LNCaP clone FGC (cell line): ENCODE measurements at regions not wholly inside any gene's neighbourhood (a gene's known extent, or its start where the extent isn't known, plus 50 kb on each side); places are given as distances from the start of the nearest gene placed in this dataset.

ENCODE experiments used
- DNase-seq: peaks from one replicate; pipeline ENCODE4 v3.0.0-alpha.2; 2011; ENCODE audit warnings: low read depth
- H3K4me3 ChIP-seq: 2 replicates; pipeline ENCODE4 v1.5.1; 2011; ENCODE audit warnings: mild to moderate bottlenecking, low read depth, low read length, control low read depth
- TF ChIP-seq, protein P1 (sequence below): IDR thresholded peaks from 2 replicates; pipeline ENCODE4 v1.5.1; 2012; ENCODE audit warnings: mild to moderate bottlenecking; ENCODE audit not compliant: control insufficient read depth, insufficient read depth; ENCODE audit errors: extremely low read depth

DNA sequence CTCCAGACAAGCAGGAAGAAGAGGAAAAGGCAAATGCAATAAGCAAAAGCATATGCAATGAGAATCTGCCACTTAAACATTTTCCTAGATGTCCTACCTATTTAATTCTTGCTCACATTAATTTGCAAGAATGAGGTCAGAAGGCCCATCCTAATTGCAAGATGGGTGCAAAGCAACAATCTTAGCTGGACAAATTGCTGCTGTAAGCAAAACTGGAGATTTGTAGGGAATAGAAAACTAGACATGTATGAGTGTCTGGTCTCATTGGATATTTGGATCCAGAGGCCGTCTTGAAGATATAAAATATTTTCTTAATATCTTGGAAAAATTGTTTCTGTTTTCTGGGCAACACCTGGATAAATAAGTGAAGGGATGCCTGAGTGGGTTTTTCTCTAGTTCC is 150.1 kb upstream of the PGR start:
- H3K4me3 ChIP-seq, result no peak overlapping the region
- TF ChIP-seq, protein P1, sequence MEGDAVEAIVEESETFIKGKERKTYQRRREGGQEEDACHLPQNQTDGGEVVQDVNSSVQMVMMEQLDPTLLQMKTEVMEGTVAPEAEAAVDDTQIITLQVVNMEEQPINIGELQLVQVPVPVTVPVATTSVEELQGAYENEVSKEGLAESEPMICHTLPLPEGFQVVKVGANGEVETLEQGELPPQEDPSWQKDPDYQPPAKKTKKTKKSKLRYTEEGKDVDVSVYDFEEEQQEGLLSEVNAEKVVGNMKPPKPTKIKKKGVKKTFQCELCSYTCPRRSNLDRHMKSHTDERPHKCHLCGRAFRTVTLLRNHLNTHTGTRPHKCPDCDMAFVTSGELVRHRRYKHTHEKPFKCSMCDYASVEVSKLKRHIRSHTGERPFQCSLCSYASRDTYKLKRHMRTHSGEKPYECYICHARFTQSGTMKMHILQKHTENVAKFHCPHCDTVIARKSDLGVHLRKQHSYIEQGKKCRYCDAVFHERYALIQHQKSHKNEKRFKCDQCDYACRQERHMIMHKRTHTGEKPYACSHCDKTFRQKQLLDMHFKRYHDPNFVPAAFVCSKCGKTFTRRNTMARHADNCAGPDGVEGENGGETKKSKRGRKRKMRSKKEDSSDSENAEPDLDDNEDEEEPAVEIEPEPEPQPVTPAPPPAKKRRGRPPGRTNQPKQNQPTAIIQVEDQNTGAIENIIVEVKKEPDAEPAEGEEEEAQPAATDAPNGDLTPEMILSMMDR, result no peak
- no peak for DNase-seq

DNA sequence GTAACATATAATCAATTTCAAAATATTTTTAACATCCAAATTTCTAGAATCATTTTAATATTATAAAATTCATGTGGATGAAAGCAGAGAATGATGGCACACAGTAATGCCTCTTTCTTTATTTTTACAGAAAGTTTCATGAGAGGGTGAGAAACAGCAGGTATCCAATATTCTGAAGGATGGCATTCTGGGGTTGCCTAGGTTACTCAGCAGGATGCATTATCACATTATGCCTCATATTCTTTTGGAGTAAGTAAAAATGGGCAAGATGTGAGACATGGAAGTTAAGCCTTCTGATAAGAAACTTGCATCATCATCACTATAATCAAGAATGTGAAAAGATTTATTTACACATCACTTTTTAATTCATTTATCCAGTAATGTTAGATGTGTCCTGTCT is 148.7 kb upstream of the PGR start:
- DNase-seq, result no peak
- TF ChIP-seq, protein P1, result no peak
- H3K4me3 ChIP-seq, result no peak overlapping the region

DNA sequence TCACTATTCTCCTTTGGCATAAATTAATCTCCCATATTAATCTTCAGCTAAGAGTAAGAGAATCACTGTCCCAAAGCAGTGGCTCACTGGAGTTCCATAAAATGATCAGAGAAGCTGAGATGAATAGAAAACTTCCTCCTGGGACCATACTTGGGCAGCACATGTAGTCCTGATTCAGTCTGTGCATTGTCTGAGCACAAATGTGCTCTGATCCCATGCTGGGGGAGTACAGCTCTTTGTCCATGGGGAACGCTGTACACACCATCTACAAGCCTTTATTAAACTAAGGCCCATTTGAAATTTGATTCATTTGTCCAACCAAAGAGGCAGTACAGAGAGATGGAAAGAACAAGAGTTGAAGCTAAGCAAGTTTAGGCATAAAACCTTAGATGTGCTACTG is 147.4 kb upstream of the PGR start:
- H3K4me3 ChIP-seq, result no peak overlapping the region
- TF ChIP-seq, protein P1, result no peak
- DNase-seq, result no peak

DNA sequence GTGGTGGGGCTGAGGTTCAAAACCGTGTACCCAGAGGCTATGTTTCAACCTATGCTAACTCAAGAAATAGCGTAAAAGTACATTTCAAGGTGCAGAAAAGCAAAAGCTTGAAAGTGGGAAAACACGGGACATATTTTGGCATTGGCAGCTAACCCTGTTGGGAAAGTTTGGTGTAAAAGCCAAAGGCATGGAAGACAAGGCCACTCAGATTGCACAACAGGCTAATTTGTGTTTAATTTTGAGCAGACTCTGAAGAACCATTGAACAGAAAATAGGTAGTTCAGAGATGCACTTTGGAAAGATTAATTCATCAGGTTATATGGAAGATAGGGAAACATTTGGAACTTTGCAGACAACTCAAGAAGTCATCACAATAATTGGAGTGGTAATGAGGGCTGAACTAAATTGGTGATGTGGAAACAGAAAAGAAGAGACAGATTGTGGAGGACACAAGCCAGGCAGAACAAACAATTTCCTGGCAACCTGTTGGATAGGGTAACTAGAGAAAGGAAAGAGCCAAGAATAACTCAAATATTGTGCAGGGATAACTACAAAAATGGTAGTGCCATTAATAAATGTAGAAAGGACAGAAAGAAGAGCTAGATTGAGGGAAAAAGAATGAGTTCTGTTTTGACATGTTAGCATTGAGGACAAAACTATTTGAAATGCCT is 140.5 kb upstream of the PGR start:
- no peak overlapping the region for H3K4me3 ChIP-seq
- TF ChIP-seq, protein P1, result no peak
- DNase-seq, result no peak

DNA sequence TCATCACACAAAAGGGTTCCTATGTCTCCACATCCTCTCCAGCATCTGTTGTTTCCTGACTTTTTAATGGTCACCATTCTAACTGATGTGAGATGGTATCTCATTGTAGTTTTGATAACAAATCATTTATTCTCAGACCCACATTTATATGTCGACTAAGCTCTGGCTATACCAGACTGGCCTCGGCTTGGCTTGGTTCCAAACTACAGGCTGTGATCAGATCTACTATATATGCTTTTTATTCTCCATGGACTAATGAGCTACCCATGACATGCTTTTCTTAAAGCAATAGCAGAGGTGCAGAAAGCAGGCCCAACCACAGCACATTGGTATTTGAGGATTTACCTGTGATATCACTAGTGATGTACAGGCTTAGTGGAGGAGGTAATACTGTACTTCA is 139.8 kb upstream of the PGR start:
- DNase-seq, result no peak
- H3K4me3 ChIP-seq, result no peak overlapping the region
- TF ChIP-seq, protein P1, result no peak

DNA sequence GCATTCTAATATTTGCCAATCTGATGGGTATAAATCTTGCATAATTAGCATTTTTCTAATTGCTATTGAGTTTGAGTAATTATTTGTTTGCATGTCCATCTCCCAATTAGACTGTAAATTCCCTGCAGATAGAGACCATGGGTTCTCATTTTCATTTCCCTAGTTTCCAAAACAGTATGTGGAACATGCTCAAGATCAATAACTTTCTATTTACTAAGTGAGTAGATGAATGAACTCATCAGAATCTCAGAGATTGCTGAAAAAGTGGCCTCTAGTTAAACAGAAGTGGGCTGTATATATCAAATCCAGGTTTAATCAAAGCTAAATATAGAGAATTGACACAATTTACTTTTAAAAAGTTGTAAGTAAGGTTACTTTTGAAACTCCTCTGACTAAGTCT is 138.0 kb upstream of the PGR start:
- TF ChIP-seq, protein P1, result no peak
- no peak for DNase-seq
- no peak overlapping the region for H3K4me3 ChIP-seq

DNA sequence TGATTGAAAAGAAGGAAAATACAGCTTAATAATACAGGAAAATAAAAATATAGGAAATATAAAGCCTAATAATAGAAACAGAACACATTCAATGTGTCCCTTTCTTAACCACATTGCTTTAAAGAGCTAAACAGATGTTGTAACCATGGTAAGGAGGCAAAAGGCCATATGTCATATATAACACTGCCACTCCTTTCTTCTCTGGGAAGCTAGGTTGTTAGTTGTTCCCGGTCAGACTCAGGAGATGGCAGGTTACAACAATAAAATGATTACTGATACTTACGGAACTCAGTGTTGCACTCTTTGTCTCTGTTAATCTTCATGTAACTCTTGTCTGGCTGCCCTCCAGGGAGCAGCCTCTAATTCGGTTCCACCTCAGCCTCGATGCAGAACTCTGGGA is 134.7 kb upstream of the PGR start:
- no peak for DNase-seq
- H3K4me3 ChIP-seq, result no peak overlapping the region
- TF ChIP-seq, protein P1, result no peak
